Jurkat, Clone E6-1 (cell line): ENCODE measurements at regions not wholly inside any gene's neighbourhood (a gene's known extent, or its start where the extent isn't known, plus 50 kb on each side); places are given as distances from the start of the nearest gene placed in this dataset.

Source experiments
- DNase-seq: peaks from one replicate; pipeline ENCODE4 v3.0.0-alpha.2; 2011; ENCODE audit warnings: low read depth, low spot score
- H3K4me3 ChIP-seq: 2 replicates; pipeline ENCODE4 v1.5.1; 2011; ENCODE audit warnings: mild to moderate bottlenecking, low read length, control low read depth, moderate library complexity

GRCh38 chr5:116935561-116936162 is 361.0 kb upstream of the SEMA6A start:
- DNase-seq: no peak
- no peak overlapping the region for H3K4me3 ChIP-seq

- no peak for DNase-seq
- no peak overlapping the region for H3K4me3 ChIP-seq
These were observed 356.0 kb upstream of the SEMA6A start for GRCh38 chr5:116930616-116931015.

DNA sequence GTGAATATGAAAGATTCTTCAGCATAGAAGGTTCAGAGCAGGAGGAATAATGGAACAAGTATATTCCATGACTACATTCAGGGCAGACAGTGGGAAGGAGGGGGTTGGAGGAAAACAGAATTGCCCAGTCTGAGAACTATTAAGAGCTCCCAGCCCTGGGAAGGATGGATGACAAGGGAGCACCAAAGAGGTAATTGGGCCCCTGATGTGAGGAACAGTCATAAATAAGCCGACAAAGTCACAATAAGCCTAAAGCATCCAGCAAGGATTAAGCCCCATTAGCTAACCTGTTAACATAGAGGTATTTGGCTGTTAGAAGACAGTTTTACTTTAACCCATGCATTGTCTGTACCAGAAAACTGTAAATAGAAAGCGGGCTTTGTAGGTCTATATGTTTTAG is 348.7 kb upstream of the SEMA6A start:
- no peak overlapping the region for H3K4me3 ChIP-seq
- DNase-seq: no peak

DNA sequence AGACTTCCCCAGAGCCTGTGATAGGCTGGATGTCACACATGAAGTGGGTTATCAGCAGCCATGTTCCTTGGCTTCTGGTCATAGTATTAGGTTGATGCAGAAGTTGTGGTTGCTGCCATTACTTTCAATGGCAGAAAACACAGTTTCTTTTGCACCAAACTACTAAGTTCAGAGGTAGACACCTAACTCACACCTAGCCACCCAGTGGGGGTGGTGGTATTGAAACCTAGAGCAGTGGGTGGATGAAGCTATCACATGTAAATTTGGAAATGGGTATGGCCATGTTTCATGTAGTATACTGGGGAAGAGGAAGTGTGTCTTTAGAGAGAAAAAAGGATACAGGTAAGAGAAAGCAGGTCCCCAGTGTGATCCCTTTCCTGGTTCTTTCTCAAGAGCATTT is 347.9 kb upstream of the SEMA6A start:
- DNase-seq: no peak

DNA sequence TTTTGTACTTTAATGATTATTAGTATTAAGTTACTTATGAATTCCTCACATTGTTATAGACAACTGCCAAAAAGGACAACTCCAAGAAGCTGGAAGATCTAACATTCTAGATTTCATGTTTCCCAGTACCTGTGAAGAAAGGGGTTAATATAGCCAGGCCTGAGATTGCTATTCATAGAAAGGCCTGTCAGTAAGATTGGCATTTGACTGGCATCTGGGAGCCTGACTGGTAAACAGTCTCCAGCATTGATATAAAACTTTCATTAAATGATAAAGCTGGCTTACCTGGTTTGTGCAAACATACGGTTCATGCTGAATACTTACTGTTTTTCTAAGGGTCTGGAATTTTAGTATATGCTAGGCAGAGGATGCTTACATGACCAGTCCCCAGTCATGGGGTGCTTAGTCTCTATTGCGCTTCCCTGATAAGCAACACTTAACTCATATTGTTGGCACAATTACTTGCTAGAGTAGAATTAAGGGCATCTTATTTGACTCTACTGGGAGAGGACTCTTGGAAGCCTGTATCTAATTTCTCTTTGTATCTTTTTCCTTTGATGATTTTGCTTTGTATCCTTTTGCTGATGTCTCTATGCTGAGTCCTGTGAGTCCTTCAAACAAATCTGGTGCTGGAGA is 340.4 kb upstream of the SEMA6A start:
- DNase-seq: no peak
- no peak overlapping the region for H3K4me3 ChIP-seq

More for the DNA sequence above, 347.9 kb upstream of the SEMA6A start:
- no peak overlapping the region for H3K4me3 ChIP-seq

- no peak for DNase-seq
- no peak overlapping the region for H3K4me3 ChIP-seq
These were observed 337.6 kb upstream of the SEMA6A start for GRCh38 chr5:116912221-116912620.

DNA sequence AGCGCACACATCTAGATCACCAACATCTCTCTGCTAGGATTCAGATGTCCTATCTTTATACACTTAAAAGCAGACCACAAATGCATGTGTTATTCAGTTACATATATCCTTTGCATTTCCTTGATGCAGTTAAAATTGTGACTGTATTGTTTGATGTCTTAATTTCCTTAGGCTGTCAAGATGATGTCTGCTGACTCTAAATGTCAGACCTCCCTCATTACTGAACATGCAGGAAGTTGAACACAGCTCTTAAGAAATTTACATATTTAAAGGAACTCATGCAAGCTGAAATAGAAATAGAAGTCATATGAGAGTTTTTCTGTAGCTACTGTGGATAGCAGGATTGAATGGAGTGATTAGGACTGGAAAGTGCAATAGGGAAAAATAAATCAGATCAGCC is 336.5 kb upstream of the SEMA6A start:
- H3K4me3 ChIP-seq: no peak overlapping the region
- DNase-seq: peak; percentile 34

- DNase-seq: no peak
- no peak overlapping the region for H3K4me3 ChIP-seq
These were observed 333.9 kb upstream of the SEMA6A start for GRCh38 chr5:116908537-116908936.

DNA sequence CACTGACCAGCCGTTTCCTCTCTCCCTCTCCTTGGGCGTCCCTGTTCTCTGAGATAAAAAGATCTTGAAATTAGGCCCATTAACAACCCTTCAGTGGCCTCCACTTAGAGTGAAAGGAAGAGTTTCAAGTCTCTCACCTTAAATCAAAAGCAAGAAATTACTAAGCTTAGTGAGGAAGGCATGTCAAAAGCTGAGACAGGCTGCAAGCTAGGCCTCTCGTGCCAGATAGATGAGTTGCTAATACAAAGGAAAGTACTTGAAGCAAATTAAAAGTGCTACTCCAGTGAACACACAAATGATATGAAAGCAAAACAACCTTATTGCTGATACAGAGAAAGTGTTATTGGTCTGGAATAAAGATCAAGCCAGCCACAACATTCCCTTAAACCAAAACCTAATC is 331.3 kb upstream of the SEMA6A start:
- no peak overlapping the region for H3K4me3 ChIP-seq
- no peak for DNase-seq

GRCh38 chr5:116900793-116901192 is 326.2 kb upstream of the SEMA6A start:
- no peak overlapping the region for H3K4me3 ChIP-seq
- DNase-seq: no peak

DNA sequence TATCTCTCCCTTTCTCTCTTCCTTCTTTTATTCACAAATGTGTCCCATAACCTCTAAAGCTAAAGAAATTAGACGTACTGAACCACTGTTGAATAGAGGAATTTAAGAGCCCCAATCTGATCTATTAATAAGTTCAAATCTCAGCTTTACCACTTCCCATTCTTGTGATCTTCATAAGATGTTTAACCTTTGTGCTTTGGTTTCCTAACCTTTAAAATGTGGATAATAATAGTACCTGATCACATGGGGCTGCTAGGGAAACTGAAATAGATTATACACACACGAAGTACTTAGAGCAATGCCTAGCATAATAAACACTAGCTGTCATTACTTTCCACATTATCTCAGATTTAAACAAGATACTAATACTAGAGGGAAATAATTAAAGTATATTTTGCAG is 324.3 kb upstream of the SEMA6A start:
- H3K4me3 ChIP-seq: no peak overlapping the region
- DNase-seq: no peak

- DNase-seq: no peak
These were observed 322.7 kb upstream of the SEMA6A start for GRCh38 chr5:116897291-116897690.

DNA sequence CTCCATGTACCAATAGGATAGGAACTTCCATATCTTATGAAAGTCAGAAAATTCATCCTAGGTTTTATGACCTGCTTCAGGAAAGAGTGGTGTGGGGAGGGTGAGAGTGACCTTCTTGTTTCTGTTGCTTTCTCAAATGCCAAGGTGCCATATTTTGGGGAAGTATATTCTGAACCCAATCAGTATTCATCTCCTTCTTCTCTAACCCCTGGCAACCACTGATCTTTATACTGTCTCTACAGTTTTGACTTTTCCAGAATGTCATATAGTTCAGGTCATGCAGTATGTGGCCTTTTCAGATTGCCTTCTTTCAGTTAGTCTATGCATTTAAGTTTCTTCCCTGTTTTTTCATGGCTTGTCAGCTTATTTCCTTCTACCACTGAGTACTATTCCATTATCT is 321.4 kb upstream of the SEMA6A start:
- no peak overlapping the region for H3K4me3 ChIP-seq
- DNase-seq: no peak

More at GRCh38 chr5:116897291-116897690, 322.7 kb upstream of the SEMA6A start:
- no peak overlapping the region for H3K4me3 ChIP-seq

GRCh38 chr5:116892993-116893392 is 318.4 kb upstream of the SEMA6A start:
- no peak overlapping the region for H3K4me3 ChIP-seq
- DNase-seq: no peak

DNA sequence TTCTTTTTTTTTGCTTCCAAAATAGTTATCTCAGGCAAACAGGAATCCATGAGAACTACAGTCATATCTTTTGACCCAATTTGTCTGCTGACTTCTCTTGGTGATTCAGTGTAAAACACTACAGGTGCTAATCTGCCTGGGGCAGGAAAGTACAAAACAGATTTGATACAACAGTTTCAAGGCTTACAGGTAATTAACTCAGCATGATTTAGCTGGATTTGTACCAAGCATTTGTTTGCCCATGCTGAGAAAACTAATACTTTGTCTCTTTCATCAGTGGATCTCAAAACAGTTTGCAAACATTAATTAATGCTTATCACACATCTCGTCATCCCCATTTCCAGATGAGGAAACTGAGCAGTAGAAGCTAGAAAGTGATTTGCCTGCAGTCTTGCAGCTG is 312.5 kb upstream of the SEMA6A start:
- DNase-seq: no peak
- H3K4me3 ChIP-seq: no peak overlapping the region

DNA sequence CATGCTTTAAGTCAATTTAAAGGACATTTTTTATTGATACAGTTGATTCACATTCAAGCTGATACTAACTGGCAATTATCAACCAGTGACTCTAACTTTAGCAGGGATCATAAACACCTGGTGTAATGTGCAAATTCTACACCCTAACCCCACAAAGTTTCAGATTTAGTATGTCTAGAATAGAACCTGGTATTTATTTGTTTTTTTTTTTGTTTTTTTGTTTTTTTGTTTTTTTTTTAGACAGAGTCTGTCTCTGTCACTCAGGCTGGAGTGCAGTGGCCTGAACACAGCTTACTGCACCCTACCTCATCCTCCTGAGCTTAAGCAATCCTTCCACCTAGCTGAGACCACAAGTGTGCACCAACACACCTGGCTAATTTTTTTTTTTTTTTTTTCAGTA is 311.2 kb upstream of the SEMA6A start:
- no peak for DNase-seq
- H3K4me3 ChIP-seq: no peak overlapping the region

GRCh38 chr5:116883875-116884274 is 309.3 kb upstream of the SEMA6A start:
- DNase-seq: no peak
- no peak overlapping the region for H3K4me3 ChIP-seq

DNA sequence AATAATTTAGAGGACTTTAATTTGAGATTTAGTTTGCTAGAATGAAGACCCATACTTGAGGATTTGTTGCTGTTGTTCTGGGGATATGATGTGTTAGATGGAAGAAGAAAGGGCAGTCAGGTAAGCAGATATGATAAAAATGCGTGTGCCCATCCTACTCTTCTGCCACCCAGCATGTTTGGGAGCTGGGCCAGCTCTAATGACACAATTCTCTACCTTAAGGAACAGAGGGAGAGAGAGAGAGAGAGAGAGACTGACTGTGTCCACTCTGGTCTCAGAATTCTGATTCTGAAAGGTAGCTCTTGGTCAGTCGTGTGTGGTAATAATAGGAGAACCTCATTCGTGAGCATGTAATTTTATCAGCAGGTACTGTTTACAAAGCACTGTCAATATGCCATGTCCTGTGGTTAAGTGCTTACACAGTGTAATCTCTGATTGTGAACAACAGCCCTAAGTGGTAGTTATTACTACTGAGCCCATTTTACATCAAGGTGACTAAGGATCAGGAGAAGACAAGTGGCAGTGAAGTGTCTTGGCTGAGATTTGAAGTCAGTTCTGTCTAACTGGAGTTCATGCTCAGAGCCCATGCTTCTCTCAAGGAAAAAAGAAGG is 307.4 kb upstream of the SEMA6A start:
- no peak overlapping the region for H3K4me3 ChIP-seq
- DNase-seq: no peak

DNA sequence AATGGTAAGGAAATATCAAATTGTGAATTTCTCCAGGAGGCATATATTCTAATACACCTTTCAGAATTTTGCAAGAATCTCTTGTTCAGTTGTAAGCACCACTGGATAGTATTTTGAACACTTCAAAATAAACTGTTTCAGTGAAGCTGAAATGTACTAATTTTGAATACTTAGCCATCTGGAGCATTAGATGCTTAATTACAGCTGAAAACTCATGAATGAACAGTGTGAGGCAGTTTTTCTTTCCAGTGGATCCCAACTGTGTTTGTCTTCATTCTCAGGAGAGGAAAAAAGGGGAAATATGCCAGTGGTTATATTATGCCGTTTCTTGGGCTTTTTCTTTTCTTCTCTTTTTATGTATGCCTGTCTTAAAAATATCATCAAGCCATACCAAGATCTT is 306.0 kb upstream of the SEMA6A start:
- no peak for DNase-seq
- H3K4me3 ChIP-seq: no peak overlapping the region

DNA sequence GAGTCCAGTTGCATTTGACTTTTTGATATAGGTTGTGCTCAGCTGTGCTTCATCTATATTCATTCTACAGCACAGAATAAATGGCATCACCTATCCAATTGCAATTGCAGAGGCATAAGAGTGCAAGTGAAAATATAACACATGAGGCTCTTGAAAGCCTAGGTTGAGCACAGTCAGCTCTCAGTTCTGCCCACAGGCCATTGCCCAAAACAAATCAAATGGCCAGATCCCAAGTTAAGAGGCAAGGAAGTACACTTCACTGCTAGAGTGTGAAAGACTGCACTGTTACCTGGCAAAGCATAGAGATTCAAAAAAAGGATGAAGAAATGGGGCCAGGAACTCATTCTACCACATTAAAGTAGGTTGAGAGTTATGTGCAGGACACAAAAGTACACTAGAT is 305.5 kb upstream of the SEMA6A start:
- H3K4me3 ChIP-seq: no peak overlapping the region
- DNase-seq: no peak
